HG03378 (cell line): ENCODE measurements at regions not wholly inside any gene's neighbourhood (a gene's known extent, or its start where the extent isn't known, plus 50 kb on each side); places are given as distances from the start of the nearest gene placed in this dataset.

Source experiments
- ATAC-seq: cut with Tn5 transposase; IDR thresholded peaks from one replicate; pipeline ENCODE4 v1.9.1; 2021; ENCODE audit warnings: mild to moderate bottlenecking, moderate library complexity; ENCODE audit not compliant: unreplicated experiment

GRCh38 chr18:78540636-78541529, 438.7 kb upstream of the SALL3 start:
- no peak for ATAC-seq

- no peak for ATAC-seq
Measured at GRCh38 chr18:78542204-78542603, 437.4 kb upstream of the SALL3 start.

- ATAC-seq: no peak
Measured at GRCh38 chr18:78543201-78543725, 436.4 kb upstream of the SALL3 start.

GRCh38 chr18:78546281-78546680, 433.3 kb upstream of the SALL3 start:
- ATAC-seq: no peak

DNA sequence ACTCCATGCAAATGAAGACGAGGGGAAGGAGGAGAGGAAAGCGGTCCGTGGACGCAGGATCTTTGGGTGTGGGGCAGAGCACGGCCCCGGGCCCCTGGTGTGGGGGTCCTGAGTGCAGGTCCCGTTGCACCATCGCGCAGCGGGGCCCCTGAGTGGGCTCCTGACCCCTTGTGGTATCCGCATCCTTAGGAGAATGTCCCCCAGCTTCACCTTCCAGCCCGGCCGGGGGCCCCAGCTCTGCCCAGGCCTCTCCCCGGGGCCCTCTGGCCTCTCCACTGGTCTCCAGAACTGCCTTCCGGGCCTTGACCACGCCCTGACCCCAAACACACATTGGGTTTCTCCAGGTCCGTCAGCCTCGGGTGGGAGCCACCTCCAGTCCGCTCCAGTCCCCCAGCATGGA, 431.8 kb upstream of the SALL3 start:
- ATAC-seq: no peak

GRCh38 chr18:78548261-78549058, 431.2 kb upstream of the SALL3 start:
- ATAC-seq: no peak

DNA sequence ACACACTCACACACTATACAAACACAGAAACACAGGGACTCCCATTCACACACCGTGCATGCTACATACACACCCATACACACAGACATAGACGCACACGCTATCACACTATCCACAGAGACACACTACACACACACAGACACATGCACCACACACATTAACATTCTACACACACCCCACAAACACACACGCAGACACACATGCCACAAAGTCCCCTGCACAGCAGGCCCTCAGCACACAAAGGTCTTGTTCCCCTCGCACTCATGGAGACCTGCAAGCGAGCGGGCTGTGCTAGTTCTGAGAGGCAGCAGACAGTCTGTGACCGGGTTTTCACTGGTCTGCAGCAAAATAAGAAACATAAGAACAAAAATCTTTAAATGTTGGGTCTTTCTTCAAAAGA, 429.6 kb upstream of the SALL3 start:
- ATAC-seq: no peak

DNA sequence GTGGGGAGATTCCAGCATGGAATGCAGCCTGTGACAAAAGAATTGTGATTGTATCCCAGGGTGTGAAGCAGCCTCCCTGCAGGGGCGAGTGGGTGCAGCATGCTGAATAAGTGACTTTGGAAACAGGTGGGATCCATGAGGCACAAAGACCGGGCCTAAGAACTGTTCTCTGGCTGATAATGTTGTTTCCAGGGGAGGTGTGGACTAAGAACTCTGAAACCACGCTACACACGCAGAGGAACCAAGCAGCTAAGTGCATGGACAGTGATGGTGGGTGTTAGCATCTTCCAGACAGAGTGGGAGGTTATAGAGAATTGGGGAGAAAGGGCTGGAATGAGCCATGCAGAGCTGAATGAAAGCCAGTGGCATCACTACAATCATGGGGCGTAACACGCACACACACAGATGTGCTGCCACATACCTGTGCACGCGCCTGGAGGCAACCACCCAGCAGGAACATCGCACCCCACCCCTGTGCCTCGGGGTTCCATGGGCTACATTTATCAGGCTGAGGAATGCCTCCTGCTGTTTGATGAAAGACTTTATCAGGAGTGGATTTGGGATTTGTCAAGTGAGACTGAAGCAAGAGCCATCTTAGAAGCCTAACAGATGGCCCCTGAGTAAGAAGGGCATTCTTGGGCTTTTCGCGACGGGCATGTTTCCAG, 424.5 kb upstream of the SALL3 start:
- ATAC-seq: no peak

DNA sequence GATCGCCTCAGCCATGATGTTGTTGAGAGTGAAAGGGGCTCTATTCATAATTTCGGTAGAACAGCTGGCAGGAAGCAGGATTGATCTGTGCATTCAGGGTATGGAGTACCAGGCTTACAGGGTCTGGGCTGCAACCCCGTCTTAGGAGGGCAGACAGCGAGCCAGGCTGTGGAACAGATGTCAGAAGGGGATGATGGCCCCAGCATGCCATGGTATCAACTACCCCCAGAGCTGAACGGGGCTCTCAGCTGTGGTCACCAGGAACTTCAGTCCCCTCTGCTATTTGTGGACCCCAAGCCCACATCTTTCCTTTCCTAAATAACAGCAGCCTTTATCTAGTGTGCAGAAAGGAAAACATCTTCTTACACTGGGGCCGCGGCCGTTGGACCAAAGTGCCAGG, 422.2 kb upstream of the SALL3 start:
- no peak for ATAC-seq

- ATAC-seq: no peak
Measured at GRCh38 chr18:78558101-78558810, 421.4 kb upstream of the SALL3 start.

DNA sequence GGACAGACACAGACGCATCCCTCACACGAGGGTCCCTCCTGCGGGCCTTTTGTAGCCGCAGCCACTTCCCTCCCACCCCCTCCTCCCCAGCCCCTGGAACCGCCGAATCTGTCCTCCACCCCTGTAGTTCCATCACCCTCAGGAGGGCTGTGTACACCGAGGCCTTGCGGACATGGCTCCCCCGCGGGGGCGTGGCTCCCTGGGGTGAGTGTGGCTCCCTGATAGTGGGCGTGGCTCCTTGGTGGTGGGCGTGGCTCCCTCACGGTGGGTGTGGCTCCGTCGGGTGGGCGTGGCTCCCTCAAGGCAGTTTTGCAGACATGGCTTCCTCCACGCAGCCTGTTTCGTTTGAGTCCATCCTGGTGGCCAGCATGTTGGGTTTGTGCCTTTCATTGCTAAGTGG, 420.7 kb upstream of the SALL3 start:
- ATAC-seq: no peak

GRCh38 chr18:78559584-78559983, 420.0 kb upstream of the SALL3 start:
- no peak for ATAC-seq

DNA sequence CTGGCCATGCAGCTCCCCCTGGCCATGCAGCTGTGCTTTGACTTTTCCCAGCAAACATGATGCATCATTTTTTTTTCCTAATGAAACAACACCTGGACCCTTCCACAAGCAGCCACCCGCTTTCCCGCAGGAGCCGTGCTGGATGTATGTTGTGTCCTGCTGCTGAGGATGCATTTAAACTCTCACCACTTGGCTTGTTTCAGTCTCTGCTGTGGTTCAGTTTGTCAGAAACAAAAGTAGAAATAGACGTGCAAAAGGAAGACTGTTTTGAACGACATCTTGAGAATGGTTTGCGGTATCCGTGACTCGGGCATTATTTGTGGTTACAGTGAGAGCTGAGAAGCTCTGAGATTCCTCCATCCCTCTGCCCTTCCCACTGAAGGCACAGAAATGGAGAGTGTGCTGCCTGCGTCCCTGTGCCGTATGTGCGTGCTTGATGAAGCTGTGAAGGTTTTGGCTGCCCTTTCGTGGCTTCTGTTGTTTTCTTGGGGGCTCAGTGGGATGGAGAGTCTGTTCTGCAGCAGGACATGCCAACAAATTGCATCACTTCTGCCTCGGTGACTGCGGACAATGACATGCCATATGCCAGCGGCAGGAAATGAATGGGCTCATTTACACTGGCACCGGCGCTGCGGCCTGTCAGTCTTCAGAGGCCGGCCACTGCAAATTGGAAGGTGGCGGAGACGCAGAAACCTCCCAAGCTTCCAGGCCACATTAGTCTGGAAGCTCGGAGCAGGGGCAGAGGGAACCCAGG, 417.7 kb upstream of the SALL3 start:
- ATAC-seq: no peak

- ATAC-seq: no peak
Measured at GRCh38 chr18:78562531-78562961, 417.1 kb upstream of the SALL3 start.

DNA sequence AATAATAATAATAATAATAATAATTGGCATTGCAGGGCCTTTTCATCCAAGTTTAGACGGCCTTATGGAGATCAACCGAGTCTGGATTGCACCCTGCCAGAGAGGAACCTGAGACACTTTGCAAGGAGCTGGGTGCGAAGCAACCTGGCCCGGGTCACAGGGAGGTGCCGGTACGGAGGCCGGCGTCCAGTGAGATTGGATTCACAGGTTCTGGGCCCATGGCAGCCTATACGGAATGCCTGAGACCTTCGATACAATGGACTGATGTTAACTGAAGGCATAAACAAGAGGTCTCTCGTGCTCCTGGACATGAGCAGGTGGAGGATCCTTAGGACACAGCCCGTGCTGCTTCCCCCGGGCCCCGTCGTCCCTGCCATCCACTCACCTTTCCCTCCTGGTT, 416.5 kb upstream of the SALL3 start:
- no peak for ATAC-seq

DNA sequence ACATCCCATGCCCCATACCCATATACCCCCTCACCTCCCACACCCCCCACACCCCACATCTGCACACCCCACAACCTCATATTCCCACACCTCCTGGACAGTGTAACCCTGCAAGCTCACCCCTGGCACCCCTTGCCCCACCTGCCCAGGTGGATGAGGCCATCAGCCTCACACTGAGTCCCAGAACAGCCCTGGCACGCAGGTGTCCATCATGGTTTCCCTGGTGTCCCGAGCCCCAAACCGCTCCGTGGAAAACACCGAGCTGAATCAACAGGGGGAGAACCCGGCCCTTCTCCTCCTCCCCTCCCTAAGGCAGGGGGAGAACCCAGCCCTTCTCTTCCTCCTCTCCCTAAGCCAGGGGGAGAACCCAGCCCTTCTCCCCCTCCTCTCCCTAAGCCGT, 415.6 kb upstream of the SALL3 start:
- ATAC-seq: no peak

GRCh38 chr18:78564518-78564917, 415.1 kb upstream of the SALL3 start:
- no peak for ATAC-seq

DNA sequence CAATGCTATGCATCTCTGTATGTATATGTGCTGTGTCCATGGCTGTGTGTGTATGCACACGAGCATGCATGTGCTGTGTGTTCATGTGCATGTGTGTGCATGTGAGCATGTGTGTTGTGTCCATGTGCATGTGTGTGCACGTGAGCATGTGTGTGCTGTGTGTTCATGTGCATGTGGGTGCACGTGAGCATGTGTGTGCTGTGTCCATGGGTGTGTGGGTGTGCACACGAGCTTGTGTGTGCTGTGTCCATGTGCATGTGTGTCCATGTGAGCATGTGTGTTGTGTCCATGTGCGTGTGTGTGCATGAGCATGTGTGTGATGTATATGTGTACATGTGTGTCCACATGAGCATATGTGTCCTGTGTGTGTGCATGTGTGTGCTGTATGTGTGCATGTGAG, 414.4 kb upstream of the SALL3 start:
- no peak for ATAC-seq

DNA sequence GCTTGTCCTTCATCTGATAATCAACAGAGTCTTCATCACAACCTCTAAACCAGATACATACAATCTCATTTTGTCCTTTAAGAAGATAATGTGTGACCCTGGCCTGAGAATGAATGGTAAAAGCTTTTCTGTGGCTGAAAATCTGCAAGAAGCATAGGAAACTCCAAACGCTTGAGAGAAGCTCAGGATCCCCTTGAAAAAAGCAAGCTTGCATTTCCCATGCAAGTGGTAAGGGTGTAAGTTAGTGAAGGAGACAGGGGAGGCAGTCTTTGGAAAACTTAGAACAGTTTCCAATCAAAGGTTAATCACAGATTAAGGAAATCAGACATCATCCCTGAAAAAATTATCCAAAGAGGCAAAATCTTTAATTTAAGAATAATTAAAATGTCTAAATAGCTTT, 413.6 kb upstream of the SALL3 start:
- no peak for ATAC-seq

DNA sequence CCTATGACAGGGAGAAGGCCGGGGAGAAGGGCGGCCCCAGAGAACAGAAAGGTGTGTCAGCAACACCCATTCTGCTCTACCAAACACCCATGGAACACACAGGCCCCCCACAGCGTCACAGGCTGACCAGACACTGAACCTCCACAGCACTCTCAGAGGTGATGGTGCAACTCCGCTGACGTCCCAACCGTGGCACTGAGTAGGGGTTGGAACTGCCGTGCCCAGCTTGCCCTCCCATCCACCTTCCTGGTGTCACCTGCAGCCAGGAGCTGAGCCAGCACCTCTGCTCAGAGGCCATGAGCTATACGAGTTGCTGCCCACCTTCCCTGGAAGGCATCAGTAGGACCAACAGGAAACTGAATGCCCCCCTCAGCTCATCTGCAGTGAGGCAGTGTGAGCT, 412.9 kb upstream of the SALL3 start:
- ATAC-seq: no peak
